Heart left ventricle (tissue), 16 donors: ENCODE measurements at regions not wholly inside any gene's neighbourhood (a gene's known extent, or its start where the extent isn't known, plus 50 kb on each side); places are given as distances from the start of the nearest gene placed in this dataset.

Experiments used
- ATAC-seq, 4 donors: fragments of 200-7000 bp; cut with Tn5 transposase; one replicate each; pipeline ENCODE4 v1.9.1; 2020 to 2022; ENCODE audit warnings: moderate library complexity in 4 of 4, mild to moderate bottlenecking in 3 of 4, moderate number of reproducible peaks in 1 of 4
- DNase-seq, 5 donors: peaks; one replicate each; pipeline ENCODE4 v3.0.0-alpha.2; 2020
- H3K27ac ChIP-seq, 12 donors: fragments of 200-600 bp; sonication (generic) in 4 of 12; one replicate each; pipeline versions ENCODE4 v1.5.0 to v1.8.0; 2016 to 2022; ENCODE audit warnings: mild to moderate bottlenecking in 2 of 12
- H3K27me3 ChIP-seq, 9 donors: fragments of 200-600 bp; sonication (generic) in 2 of 9; one replicate each; pipeline versions ENCODE4 v1.5.1 to v1.8.0; 2016 to 2022; ENCODE audit warnings: mild to moderate bottlenecking in 3 of 9
- H3K36me3 ChIP-seq, 9 donors: fragments of 200-600 bp; sonication (generic) in 2 of 9; one replicate each; pipeline versions ENCODE4 v1.5.0 to v1.8.0; 2018 to 2022; ENCODE audit warnings: mild to moderate bottlenecking in 2 of 9
- H3K4me1 ChIP-seq, 12 donors: fragments of 200-600 bp; sonication (generic) in 4 of 12; one replicate each; pipeline versions ENCODE4 v1.5.0 to v1.8.0; 2016 to 2022; ENCODE audit warnings: mild to moderate bottlenecking in 3 of 12
- H3K4me3 ChIP-seq, 12 donors: fragments of 200-600 bp; sonication (generic) in 4 of 12; one replicate each; pipeline versions ENCODE4 v1.5.0 to v1.8.0; 2017 to 2022; ENCODE audit warnings: mild to moderate bottlenecking in 9 of 12, moderate library complexity in 4 of 12
- H3K9me3 ChIP-seq, 12 donors: fragments of 200-600 bp; sonication (generic) in 4 of 12; one replicate each; pipeline versions ENCODE4 v1.5.0 to v1.8.0; 2016 to 2022; ENCODE audit warnings: mild to moderate bottlenecking in 1 of 12
- POLR2A ChIP-seq, 2 donors: fragments of 450-650 bp; IDR thresholded peaks; one replicate each; pipeline ENCODE4 v1.6.1; 2017; ENCODE audit warnings: antibody characterized with exemption in 2 of 2, mild to moderate bottlenecking in 2 of 2, moderate library complexity in 2 of 2
- WGBS, 4 donors: extraction: QIAGEN DNeasy Blood & Tissue Kit in 2 of 4; methylation state at CpG; one replicate each; pipeline versions ENCODE4 v1.1.5 to v1.1.7; 2013 to 2018; 5-methylcytosine and 5-hydroxymethylcytosine counted together
- intact Hi-C, 10 donors: fragments of 100-400 bp; cut with DNase I; formaldehyde crosslinking; loops; one replicate each; pipeline versions ENCODE4 v1.11.1 to v1.14.2; 2022
- TF ChIP-seq, protein P1 (sequence below), 12 donors: fragments of 200-600 bp; sonication (generic) in 4 of 12; IDR thresholded peaks; one replicate each; pipeline versions ENCODE4 v1.5.0 to v1.8.0; 2018 to 2022; ENCODE audit warnings: antibody characterized with exemption in 12 of 12, mild to moderate bottlenecking in 5 of 12
- donor health status: ischemic (EF 13 %, LVEDD 7.1; RV severe dilation, severe dysfunction).
- donor health status: healthy with polysubstance abuse.
- donor health status: DM: no; HTN: yes; CAD: no.
- donor health status: DM: no; HTN: no; CAD: no.
- donor health status: ischemic (EF 25% LVEDD 6.9; RV normal size, moderate dysfunction).
- donor health status: ischemic (EF 25% LVEDD 5.7; RV mildly dilated, moderate dysfunction).
- donor health status: healthy.
- donor health status: DM: yes; HTN: yes; CAD: no.
- donor health status: ischemic (EF 35%, LVEDD 5.7; RV mildly dilated, moderate dysfunction).
- donor health status: nonischemic (EF 11% LVEDD 7.7; RV severe dilation, severe dysfunction).
- donor health status: DM: yes; HTN: yes; CAD: no.
- donor health status: PGD.
- donor health status: ischemic (EF 29% LVEDD 5.4; RV normal size, mild dysfunction).
- donor health status: nonischemic (EF 23%, LVEDD 6.1; RV moderate dilation, normal function).

DNA sequence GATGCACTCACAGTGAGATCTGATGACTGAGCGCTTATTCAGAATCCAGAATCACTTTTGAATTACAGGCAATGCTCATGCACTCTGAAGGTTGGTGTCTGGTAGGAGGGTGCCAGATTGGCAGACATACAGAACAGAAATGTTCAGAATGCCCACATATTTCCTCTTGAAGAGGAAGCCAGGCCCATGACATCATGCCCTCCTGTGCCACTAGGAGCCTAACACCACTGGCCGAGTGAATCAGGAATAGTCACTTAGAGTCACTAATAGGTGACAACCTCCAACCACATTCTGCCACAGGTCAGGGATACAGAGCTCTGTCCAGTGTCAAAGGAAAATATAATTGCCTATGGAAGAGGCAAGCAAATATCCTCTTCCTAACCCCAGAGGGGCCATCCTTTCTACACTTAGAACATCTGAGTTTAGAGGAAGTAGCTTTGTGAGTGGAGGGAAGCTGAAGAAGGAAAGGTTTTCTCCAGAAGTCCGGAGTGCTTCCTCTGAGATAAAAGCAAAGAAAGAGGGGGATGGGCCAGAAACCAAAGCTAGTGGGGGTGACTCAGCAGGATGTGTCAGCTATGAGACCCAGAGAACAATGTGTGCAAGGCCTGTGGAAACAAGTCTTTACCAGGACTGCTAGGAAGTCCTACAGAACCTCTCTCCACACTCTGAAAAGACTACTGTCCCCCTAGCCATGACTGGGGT is 838.8 kb downstream of the GRID1 start:
- Histone ChIP-seq H3K4me3 (no peak overlapping the region), H3K4me1 (no peaks in the 10 kb centered on the region), H3K9me3 (peaks cover 0 to 17% (median 4%) of the 10 kb centered on the region in 12 donors), H3K27me3 (peaks cover 0 to 5% (median 0%) of the 10 kb centered on the region in 9 donors), H3K27ac (no peak overlapping the region), H3K36me3 (no peaks in the 10 kb centered on the region)
- intact Hi-C loops, result no loop called here
- no peak for ATAC-seq
- WGBS, 4 donors, result 62 to 72% (median 68%) methylated on average over 3 of the region's 3 CpGs
- no peak for TF ChIP-seq POLR2A (IDR thresholded peaks at IDR 0.05)
- TF ChIP-seq, protein P1, sequence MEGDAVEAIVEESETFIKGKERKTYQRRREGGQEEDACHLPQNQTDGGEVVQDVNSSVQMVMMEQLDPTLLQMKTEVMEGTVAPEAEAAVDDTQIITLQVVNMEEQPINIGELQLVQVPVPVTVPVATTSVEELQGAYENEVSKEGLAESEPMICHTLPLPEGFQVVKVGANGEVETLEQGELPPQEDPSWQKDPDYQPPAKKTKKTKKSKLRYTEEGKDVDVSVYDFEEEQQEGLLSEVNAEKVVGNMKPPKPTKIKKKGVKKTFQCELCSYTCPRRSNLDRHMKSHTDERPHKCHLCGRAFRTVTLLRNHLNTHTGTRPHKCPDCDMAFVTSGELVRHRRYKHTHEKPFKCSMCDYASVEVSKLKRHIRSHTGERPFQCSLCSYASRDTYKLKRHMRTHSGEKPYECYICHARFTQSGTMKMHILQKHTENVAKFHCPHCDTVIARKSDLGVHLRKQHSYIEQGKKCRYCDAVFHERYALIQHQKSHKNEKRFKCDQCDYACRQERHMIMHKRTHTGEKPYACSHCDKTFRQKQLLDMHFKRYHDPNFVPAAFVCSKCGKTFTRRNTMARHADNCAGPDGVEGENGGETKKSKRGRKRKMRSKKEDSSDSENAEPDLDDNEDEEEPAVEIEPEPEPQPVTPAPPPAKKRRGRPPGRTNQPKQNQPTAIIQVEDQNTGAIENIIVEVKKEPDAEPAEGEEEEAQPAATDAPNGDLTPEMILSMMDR (IDR thresholded peaks at IDR 0.05), result no peak
- no peak for DNase-seq

- intact Hi-C loops, result no loop called here
- ATAC-seq (no peak), DNase-seq (no peak)
- Histone ChIP-seq H3K9me3 (peaks cover 0 to 17% (median 4%) of the 10 kb centered on the region in 12 donors), H3K4me1 (no peaks in the 10 kb centered on the region), H3K36me3 (no peaks in the 10 kb centered on the region), H3K4me3 (no peak overlapping the region), H3K27ac (no peak overlapping the region), H3K27me3 (peaks cover 0 to 5% (median 0%) of the 10 kb centered on the region in 9 donors)
- no peak for TF ChIP-seq POLR2A (IDR thresholded peaks at IDR 0.05)
- TF ChIP-seq, protein P1 (IDR thresholded peaks at IDR 0.05), result no peak
These were observed 838.3 kb downstream of the GRID1 start for GRCh38 chr10:85528318-85528652.

DNA sequence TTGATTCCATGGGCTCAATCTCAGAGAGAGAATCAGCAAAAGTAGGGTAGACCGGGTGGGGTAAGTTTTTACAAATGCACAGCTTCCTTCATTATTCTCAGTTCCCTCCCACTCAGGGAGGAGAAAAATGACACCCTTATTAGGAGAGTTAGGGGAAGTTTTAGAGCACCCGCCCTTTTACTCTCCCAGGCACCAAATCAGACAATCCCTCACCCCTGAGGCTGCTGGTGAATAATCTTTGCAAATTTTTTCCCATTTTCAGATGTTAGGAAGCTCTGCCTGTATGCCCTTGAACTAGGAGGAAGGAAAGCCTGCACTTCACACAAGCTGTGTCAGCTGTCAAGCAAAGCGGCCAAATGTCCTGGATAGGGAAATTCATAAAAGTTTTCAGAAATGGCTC is 834.9 kb downstream of the GRID1 start:
- DNase-seq (no peak), ATAC-seq (no peak)
- 59 to 69% (median 67%) methylated on average over 3 of the region's 3 CpGs for whole genome bisulfite sequencing, 4 donors
- no peaks in the 10 kb centered on the region for H3K36me3 ChIP-seq
- H3K4me1 ChIP-seq, result no peaks in the 10 kb centered on the region
- TF ChIP-seq, protein P1 (IDR thresholded peaks at IDR 0.05), result no peak
- no peak for TF ChIP-seq POLR2A (IDR thresholded peaks at IDR 0.05)
- H3K4me3 ChIP-seq, result no peak overlapping the region
- no peak overlapping the region for H3K27ac ChIP-seq
- H3K9me3 ChIP-seq, result peaks cover 0 to 19% (median 4%) of the 10 kb centered on the region in 12 donors
- intact Hi-C loops, result no loop called here
- H3K27me3 ChIP-seq, result peaks cover 0 to 5% (median 0%) of the 10 kb centered on the region in 9 donors

DNA sequence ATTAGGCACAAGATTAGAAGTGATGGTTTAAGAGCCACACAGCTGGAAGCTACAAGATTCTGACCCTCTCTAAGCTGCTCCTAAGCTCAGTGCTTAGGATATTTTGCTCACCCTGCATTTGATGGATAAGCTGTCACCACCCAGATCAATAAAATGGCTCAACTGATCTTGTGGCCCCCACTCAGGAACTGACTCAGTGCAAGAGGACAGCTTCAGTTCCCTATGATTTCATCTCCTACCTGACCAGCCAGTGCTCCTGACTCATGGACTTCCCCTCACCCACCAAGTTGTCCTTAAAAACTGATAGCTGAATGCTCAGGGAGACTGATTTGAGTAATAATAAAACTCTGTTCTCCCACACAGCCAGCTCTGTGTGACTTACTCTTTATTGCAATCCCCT is 833.8 kb downstream of the GRID1 start:
- intact Hi-C loops, result no loop called here
- H3K36me3 ChIP-seq, result no peaks in the 10 kb centered on the region
- no peaks in the 10 kb centered on the region for H3K4me1 ChIP-seq
- peaks cover 0 to 16% (median 4%) of the 10 kb centered on the region in 12 donors for H3K9me3 ChIP-seq
- ATAC-seq (no peak), DNase-seq (no peak)
- TF ChIP-seq POLR2A (IDR thresholded peaks at IDR 0.05), result no peak
- TF ChIP-seq, protein P1 (IDR thresholded peaks at IDR 0.05), result no peak
- H3K4me3 ChIP-seq, result no peak overlapping the region
- H3K27me3 ChIP-seq, result peaks cover 0 to 5% (median 0%) of the 10 kb centered on the region in 9 donors
- no peak overlapping the region for H3K27ac ChIP-seq
